22Rv1 (cell line): ENCODE measurements at regions not wholly inside any gene's neighbourhood (a gene's known extent, or its start where the extent isn't known, plus 50 kb on each side); places are given as distances from the start of the nearest gene placed in this dataset.

Experiments used
- ZFX ChIP-seq: fragments of 450-650 bp; IDR thresholded peaks from 2 replicates; pipeline ENCODE4 v1.6.1; 2017; ENCODE audit warnings: antibody characterized with exemption, borderline replicate concordance
- TF ChIP-seq, protein P1 (sequence below): fragments of 450-650 bp; IDR thresholded peaks from 2 replicates; pipeline ENCODE4 v1.5.1; 2017; ENCODE audit warnings: mild to moderate bottlenecking

DNA sequence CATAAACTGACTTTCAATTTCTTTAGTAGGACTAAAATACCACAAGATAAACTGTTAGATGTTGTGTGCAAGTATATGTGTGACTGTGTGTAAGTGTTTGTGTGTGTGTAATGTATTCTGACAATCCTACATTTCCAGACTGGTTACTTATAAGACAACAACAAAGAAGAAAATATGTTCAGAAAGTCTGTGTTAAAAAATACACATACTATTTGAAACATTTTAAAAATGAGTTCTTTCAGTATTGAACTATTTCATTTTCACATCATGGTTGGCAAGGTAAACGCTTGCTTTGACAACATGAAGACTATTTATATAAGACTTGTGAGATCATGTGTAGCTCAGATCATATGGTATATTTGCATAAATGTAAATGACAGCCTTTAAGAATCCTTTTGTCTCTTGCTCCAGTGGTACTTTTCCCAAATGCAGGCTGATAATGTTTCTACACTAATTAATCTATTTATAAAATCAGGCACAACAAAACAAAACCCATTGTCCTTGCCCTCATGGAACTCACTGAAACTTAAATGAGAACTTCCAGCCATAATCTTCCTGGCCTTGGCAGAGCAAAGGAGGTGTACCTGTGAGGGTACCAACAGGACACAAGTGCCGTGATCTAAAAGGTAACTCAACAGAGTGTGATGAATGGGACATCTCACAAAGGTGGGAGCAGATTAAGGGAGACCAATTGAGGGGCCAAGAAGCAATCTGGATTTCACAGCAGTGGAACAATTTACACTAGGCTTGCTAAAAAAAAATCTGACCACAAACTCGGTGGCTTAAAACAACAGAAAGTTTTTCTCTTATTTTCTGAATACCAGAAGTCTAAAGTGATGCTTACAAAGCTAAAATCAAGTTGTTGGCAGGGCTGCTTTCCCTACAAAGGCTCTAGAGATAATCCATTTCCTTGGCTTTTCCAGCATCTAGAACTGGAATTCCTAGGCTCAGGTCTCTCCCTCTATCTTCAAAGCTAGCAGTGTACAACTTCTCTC lies 349.0 kb downstream of the TBC1D4 start:
- TF ChIP-seq, protein P1, sequence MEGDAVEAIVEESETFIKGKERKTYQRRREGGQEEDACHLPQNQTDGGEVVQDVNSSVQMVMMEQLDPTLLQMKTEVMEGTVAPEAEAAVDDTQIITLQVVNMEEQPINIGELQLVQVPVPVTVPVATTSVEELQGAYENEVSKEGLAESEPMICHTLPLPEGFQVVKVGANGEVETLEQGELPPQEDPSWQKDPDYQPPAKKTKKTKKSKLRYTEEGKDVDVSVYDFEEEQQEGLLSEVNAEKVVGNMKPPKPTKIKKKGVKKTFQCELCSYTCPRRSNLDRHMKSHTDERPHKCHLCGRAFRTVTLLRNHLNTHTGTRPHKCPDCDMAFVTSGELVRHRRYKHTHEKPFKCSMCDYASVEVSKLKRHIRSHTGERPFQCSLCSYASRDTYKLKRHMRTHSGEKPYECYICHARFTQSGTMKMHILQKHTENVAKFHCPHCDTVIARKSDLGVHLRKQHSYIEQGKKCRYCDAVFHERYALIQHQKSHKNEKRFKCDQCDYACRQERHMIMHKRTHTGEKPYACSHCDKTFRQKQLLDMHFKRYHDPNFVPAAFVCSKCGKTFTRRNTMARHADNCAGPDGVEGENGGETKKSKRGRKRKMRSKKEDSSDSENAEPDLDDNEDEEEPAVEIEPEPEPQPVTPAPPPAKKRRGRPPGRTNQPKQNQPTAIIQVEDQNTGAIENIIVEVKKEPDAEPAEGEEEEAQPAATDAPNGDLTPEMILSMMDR, result no peak
- TF ChIP-seq ZFX, result no peak
